ENCODE measurements at regions not wholly inside any gene's neighbourhood (a gene's known extent, or its start where the extent isn't known, plus 50 kb on each side); places are given as distances from the start of the nearest gene placed in this dataset.

DNA sequence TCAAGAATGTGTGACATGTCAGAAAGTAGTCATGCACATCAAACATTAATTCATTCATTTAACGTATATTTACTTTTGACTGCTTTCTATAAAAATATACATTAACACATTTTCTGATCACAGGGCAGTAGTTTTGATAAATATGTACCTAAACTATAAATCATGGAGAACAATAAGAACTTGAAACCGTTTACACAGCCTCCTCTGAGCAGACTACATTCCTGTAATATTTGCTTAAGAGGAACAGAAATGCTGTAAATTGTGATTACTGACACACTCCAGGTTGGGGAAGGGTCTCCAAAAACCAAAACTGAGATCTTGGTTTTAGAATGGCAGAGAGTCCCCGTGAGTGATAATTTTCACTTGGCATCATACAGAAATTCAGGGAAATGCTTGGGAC lies 120.7 kb upstream of the PPARGC1A start:
- ATAC-seq: no peak
- 4% methylated on average over 3 of the region's 3 CpGs for WGBS (ENCODE audit: missing lambda C conversion rate)
- POLR2A ChIA-PET: no interaction called here
- Histone ChIP-seq H3K27ac (no peak overlapping the region), H3K4me1 (no peaks in the 10 kb centered on the region), H3K4me3 (no peak overlapping the region), H3K4me2 (no peak overlapping the region), H3K9me3 (no peaks in the 10 kb centered on the region)
- no peak for DNase-seq (ENCODE audit: low read depth in 1 of 2, low spot score in 1 of 2)
- CTCF ChIA-PET: no interaction called here
- TF ChIP-seq MAFK (IDR thresholded peaks at IDR 0.05; ENCODE audit: partially characterized antibody): no peak
- no peak for TF ChIP-seq FOXS1 (CRISPR knock-in tag; IDR thresholded peaks at IDR 0.05)
- no peak for TF ChIP-seq PHF8 (IDR thresholded peaks at IDR 0.05; ENCODE audit: borderline replicate concordance, low read depth)
- TF ChIP-seq USF2 (IDR thresholded peaks at IDR 0.05): no peak
- TF ChIP-seq POLR2A (IDR thresholded peaks at IDR 0.05; ENCODE audit: low read length): no peak
- TF ChIP-seq FOSL2 (IDR thresholded peaks at IDR 0.05): no peak
- no peak for TF ChIP-seq FOSL2 (CRISPR knock-in tag; IDR thresholded peaks at IDR 0.05)
- no peak for TF ChIP-seq RNF2 (IDR thresholded peaks at IDR 0.05; ENCODE audit: borderline replicate concordance, low read depth)
- no peak for TF ChIP-seq CHD2 (IDR thresholded peaks at IDR 0.05; ENCODE audit: low read length, partially characterized antibody)
- TF ChIP-seq RAD21 (conservative IDR thresholded peaks at IDR 0.05 in 1 of 2, IDR thresholded peaks at IDR 0.05 in 1 of 2): no peak
- TF ChIP-seq ZNF302 (CRISPR knock-in tag; IDR thresholded peaks at IDR 0.05): no peak
- no peak for FAIRE-seq

- DNase-seq (ENCODE audit: low read depth in 1 of 2, low spot score in 1 of 2): no peak
- ATAC-seq: no peak
- POLR2A ChIA-PET: no interaction called here
- no peak overlapping the region for H3K27ac ChIP-seq
- WGBS (ENCODE audit: missing lambda C conversion rate): 17% methylated on average over 5 of the region's 10 CpGs
- no peak for FAIRE-seq
- CTCF ChIA-PET: no interaction called here
- H3K4me2 ChIP-seq: no peak overlapping the region
- no peaks in the 10 kb centered on the region for H3K9me3 ChIP-seq
- TF ChIP-seq ATOH8 (CRISPR knock-in tag; IDR thresholded peaks at IDR 0.05; ENCODE audit: low read depth) (no peak), HOXA7 (CRISPR knock-in tag; IDR thresholded peaks at IDR 0.05) (no peak), RAD21 (conservative IDR thresholded peaks at IDR 0.05 in 1 of 2, IDR thresholded peaks at IDR 0.05 in 1 of 2) (no peak), TP53 (CRISPR knock-in tag; IDR thresholded peaks at IDR 0.05) (no peak), CBX8 (IDR thresholded peaks at IDR 0.05) (no peak), HEYL (CRISPR knock-in tag; IDR thresholded peaks at IDR 0.05) (no peak)
- TF ChIP-seq, protein P1, sequence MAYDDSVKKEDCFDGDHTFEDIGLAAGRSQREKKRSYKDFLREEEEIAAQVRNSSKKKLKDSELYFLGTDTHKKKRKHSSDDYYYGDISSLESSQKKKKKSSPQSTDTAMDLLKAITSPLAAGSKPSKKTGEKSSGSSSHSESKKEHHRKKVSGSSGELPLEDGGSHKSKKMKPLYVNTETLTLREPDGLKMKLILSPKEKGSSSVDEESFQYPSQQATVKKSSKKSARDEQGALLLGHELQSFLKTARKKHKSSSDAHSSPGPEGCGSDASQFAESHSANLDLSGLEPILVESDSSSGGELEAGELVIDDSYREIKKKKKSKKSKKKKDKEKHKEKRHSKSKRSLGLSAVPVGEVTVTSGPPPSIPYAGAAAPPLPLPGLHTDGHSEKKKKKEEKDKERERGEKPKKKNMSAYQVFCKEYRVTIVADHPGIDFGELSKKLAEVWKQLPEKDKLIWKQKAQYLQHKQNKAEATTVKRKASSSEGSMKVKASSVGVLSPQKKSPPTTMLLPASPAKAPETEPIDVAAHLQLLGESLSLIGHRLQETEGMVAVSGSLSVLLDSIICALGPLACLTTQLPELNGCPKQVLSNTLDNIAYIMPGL (CRISPR knock-in tag; IDR thresholded peaks at IDR 0.05; ENCODE audit: borderline replicate concordance): no peak
- TF ChIP-seq, protein P2, sequence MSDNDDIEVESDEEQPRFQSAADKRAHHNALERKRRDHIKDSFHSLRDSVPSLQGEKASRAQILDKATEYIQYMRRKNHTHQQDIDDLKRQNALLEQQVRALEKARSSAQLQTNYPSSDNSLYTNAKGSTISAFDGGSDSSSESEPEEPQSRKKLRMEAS (IDR thresholded peaks at IDR 0.05): no peak
- no peak overlapping the region for H3K4me3 ChIP-seq
- no peaks in the 10 kb centered on the region for H3K4me1 ChIP-seq
Measured at GRCh38 chr4:24007860-24008261, 118.0 kb upstream of the PPARGC1A start.

GRCh38 chr4:24006269-24006668 lies 116.4 kb upstream of the PPARGC1A start:
- Histone ChIP-seq H3K9me3 (no peaks in the 10 kb centered on the region), H3K27ac (no peak overlapping the region), H3K4me2 (no peak overlapping the region), H3K4me1 (no peaks in the 10 kb centered on the region), H3K4me3 (no peak overlapping the region)
- no CpG with 5 or more reads among the region's 1 CpG for WGBS (ENCODE audit: missing lambda C conversion rate)
- no peak for FAIRE-seq
- no peak for ATAC-seq
- no peak for DNase-seq (ENCODE audit: low read depth in 1 of 2, low spot score in 1 of 2)
- CTCF ChIA-PET: no interaction called here
- POLR2A ChIA-PET: no interaction called here
- TF ChIP-seq, protein P3, sequence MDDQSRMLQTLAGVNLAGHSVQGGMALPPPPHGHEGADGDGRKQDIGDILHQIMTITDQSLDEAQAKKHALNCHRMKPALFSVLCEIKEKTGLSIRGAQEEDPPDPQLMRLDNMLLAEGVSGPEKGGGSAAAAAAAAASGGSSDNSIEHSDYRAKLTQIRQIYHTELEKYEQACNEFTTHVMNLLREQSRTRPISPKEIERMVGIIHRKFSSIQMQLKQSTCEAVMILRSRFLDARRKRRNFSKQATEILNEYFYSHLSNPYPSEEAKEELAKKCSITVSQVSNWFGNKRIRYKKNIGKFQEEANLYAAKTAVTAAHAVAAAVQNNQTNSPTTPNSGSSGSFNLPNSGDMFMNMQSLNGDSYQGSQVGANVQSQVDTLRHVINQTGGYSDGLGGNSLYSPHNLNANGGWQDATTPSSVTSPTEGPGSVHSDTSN (IDR thresholded peaks at IDR 0.05): no peak
- TF ChIP-seq TP53 (CRISPR knock-in tag; IDR thresholded peaks at IDR 0.05): no peak
- no peak for TF ChIP-seq ZC3H11A (IDR thresholded peaks at IDR 0.05)
- no peak for TF ChIP-seq NR3C1 (IDR thresholded peaks at IDR 0.05)
- no peak for TF ChIP-seq JUNB (IDR thresholded peaks at IDR 0.05)
- TF ChIP-seq HOXA7 (CRISPR knock-in tag; IDR thresholded peaks at IDR 0.05): no peak
- TF ChIP-seq HEYL (CRISPR knock-in tag; IDR thresholded peaks at IDR 0.05): no peak
- no peak for TF ChIP-seq JUN (IDR thresholded peaks at IDR 0.05)
- TF ChIP-seq CEBPB (IDR thresholded peaks at IDR 0.05): no peak
- TF ChIP-seq, protein P1 (CRISPR knock-in tag; IDR thresholded peaks at IDR 0.05; ENCODE audit: borderline replicate concordance): no peak
- no peak for TF ChIP-seq EP300 (IDR thresholded peaks at IDR 0.05)
- TF ChIP-seq ELK1 (IDR thresholded peaks at IDR 0.05; ENCODE audit: low read depth, low read length): no peak
- TF ChIP-seq NPAS2 (CRISPR knock-in tag; IDR thresholded peaks at IDR 0.05; ENCODE audit: borderline replicate concordance): no peak
- TF ChIP-seq RFX5 (IDR thresholded peaks at IDR 0.05): no peak
- no peak for TF ChIP-seq SMC3 (IDR thresholded peaks at IDR 0.05)
- TF ChIP-seq, protein P2 (IDR thresholded peaks at IDR 0.05): no peak

All from A549 (cell line).